GF-D8 (cell line): ENCODE measurements at regions not wholly inside any gene's neighbourhood (a gene's known extent, or its start where the extent isn't known, plus 50 kb on each side); places are given as distances from the start of the nearest gene placed in this dataset.

Experiments used
- DNase-seq: peaks from one replicate; lab custom pipeline; 2025; lab: John Stamatoyannopoulos, UW

- no peak for DNase-seq
Observed at GRCh38 chr12:19826980-19827550, 387.8 kb downstream of the AEBP2 start.

- DNase-seq, result no peak
Observed at GRCh38 chr12:19829100-19829853, 390.0 kb downstream of the AEBP2 start.

- DNase-seq, result no peak
Observed at GRCh38 chr12:19830446-19830845, 391.2 kb downstream of the AEBP2 start.

GRCh38 chr12:19833775-19834501, 394.6 kb downstream of the AEBP2 start:
- no peak for DNase-seq

GRCh38 chr12:19834592-19834991, 395.3 kb downstream of the AEBP2 start:
- no peak for DNase-seq

- DNase-seq, result no peak
Observed at GRCh38 chr12:19836056-19836455, 396.8 kb downstream of the AEBP2 start.

GRCh38 chr12:19836456-19836855, 397.2 kb downstream of the AEBP2 start:
- no peak for DNase-seq

- no peak for DNase-seq
Observed at GRCh38 chr12:19837543-19837942, 398.3 kb downstream of the AEBP2 start.

- DNase-seq, result no peak
Observed at GRCh38 chr12:19841451-19841850, 402.2 kb downstream of the AEBP2 start.

- no peak for DNase-seq
Observed at GRCh38 chr12:19842116-19842515, 402.8 kb downstream of the AEBP2 start.

GRCh38 chr12:19844224-19844623, 404.9 kb downstream of the AEBP2 start:
- DNase-seq, result no peak

- DNase-seq, result no peak
Observed at GRCh38 chr12:19846574-19846973, 407.3 kb downstream of the AEBP2 start.

GRCh38 chr12:19847294-19848059, 408.2 kb downstream of the AEBP2 start:
- no peak for DNase-seq

GRCh38 chr12:19848421-19848820, 409.1 kb downstream of the AEBP2 start:
- DNase-seq, result no peak

- no peak for DNase-seq
Observed at GRCh38 chr12:19849208-19849607, 409.9 kb downstream of the AEBP2 start.

- DNase-seq, result no peak
Observed at GRCh38 chr12:19850346-19851065, 411.2 kb downstream of the AEBP2 start.

GRCh38 chr12:19852100-19852855, 413.0 kb downstream of the AEBP2 start:
- DNase-seq, result no peak

- DNase-seq, result no peak
Observed at GRCh38 chr12:19855851-19856250, 416.6 kb downstream of the AEBP2 start.

- DNase-seq, result no peak
Observed at GRCh38 chr12:19856389-19856788, 417.1 kb downstream of the AEBP2 start.

- DNase-seq, result no peak
Observed at GRCh38 chr12:19857204-19857603, 417.9 kb downstream of the AEBP2 start.

- DNase-seq, result no peak
Observed at GRCh38 chr12:19867151-19867550, 427.9 kb downstream of the AEBP2 start.
